IMR-90 (cell line): ENCODE measurements at regions not wholly inside any gene's neighbourhood (a gene's known extent, or its start where the extent isn't known, plus 50 kb on each side); places are given as distances from the start of the nearest gene placed in this dataset.

Source experiments
- FOS ChIP-seq: fragments of 150-350 bp; IDR thresholded peaks from 2 replicates; pipeline ENCODE4 v1.6.1; 2016; ENCODE audit warnings: low read depth, low read length
- POLR2A ChIP-seq: IDR thresholded peaks from 2 replicates; pipeline ENCODE4 v1.6.1; 2012; ENCODE audit warnings: mild to moderate bottlenecking, low read depth, low read length
- RCOR1 ChIP-seq: IDR thresholded peaks from 2 replicates; pipeline ENCODE4 v1.6.1; 2012; ENCODE audit warnings: mild to moderate bottlenecking, low read length, improper control_type of control experiment; ENCODE audit not compliant: insufficient replicate concordance
- TF ChIP-seq, protein P1 (sequence below): conservative IDR thresholded peaks from 2 replicates; pipeline ENCODE4 v1.5.1; 2012; ENCODE audit warnings: mild to moderate bottlenecking, low read depth, low read length, improper control_type of control experiment

DNA sequence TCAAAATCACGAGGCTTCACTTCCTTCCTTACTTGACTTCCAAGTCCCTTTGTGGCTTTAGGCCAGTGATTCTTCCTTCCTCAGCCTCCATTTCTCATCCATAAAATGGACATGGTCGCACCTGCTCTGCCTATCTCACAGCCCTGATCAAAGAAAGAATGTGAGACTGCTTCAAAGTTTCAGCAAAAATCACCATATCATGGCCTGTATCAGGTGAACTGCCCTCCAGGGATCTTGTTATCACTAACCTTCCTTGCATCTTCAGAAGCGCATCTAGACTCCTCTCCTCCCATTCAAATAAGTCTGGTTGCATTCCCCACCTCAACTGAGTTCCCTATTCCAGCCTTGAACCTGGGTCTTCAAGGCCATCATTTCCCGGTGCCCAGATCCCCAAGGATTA, 96.5 kb downstream of the TTC32 start:
- TF ChIP-seq, protein P1, sequence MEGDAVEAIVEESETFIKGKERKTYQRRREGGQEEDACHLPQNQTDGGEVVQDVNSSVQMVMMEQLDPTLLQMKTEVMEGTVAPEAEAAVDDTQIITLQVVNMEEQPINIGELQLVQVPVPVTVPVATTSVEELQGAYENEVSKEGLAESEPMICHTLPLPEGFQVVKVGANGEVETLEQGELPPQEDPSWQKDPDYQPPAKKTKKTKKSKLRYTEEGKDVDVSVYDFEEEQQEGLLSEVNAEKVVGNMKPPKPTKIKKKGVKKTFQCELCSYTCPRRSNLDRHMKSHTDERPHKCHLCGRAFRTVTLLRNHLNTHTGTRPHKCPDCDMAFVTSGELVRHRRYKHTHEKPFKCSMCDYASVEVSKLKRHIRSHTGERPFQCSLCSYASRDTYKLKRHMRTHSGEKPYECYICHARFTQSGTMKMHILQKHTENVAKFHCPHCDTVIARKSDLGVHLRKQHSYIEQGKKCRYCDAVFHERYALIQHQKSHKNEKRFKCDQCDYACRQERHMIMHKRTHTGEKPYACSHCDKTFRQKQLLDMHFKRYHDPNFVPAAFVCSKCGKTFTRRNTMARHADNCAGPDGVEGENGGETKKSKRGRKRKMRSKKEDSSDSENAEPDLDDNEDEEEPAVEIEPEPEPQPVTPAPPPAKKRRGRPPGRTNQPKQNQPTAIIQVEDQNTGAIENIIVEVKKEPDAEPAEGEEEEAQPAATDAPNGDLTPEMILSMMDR, result no peak
- TF ChIP-seq FOS (no peak), POLR2A (no peak), RCOR1 (no peak)
